DOHH2 (cell line): ENCODE measurements at regions not wholly inside any gene's neighbourhood (a gene's known extent, or its start where the extent isn't known, plus 50 kb on each side); places are given as distances from the start of the nearest gene placed in this dataset.

Source experiments
- EZH2phosphoT487 ChIP-seq: fragments of 200-600 bp; sonication (generic); IDR thresholded peaks from 2 replicates; pipeline ENCODE4 v1.6.1; 2017; ENCODE audit warnings: borderline replicate concordance, mild to moderate bottlenecking, antibody characterized with exemption, low read length, moderate library complexity, mixed read lengths
- TF ChIP-seq, protein P1 (sequence below): fragments of 200-600 bp; sonication (generic); IDR thresholded peaks from one replicate; pipeline ENCODE4 v1.5.1; 2014; ENCODE audit warnings: antibody characterized with exemption, mild to moderate bottlenecking, low read depth, low read length; ENCODE audit not compliant: poor library complexity, severe bottlenecking

DNA sequence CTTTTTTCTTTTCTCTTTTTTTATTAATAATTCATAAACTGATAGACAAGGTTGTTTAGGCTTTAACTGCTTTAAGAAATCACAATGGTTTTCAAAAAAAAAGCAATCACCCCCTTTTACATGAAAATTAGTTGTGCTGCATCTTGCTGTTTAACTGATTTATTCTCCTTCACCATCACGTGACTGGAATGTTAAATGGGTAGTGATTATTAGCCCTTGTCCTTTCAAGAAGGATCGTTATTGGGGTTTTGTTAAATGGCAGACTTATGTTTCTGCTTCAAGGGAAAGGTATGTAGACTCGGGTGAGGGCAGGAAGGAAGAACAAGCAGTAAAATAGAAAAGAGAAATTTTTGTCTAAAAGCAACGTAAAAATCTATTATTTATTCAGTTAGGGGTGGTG, 175.6 kb upstream of the TLE4 start:
- TF ChIP-seq, protein P1, sequence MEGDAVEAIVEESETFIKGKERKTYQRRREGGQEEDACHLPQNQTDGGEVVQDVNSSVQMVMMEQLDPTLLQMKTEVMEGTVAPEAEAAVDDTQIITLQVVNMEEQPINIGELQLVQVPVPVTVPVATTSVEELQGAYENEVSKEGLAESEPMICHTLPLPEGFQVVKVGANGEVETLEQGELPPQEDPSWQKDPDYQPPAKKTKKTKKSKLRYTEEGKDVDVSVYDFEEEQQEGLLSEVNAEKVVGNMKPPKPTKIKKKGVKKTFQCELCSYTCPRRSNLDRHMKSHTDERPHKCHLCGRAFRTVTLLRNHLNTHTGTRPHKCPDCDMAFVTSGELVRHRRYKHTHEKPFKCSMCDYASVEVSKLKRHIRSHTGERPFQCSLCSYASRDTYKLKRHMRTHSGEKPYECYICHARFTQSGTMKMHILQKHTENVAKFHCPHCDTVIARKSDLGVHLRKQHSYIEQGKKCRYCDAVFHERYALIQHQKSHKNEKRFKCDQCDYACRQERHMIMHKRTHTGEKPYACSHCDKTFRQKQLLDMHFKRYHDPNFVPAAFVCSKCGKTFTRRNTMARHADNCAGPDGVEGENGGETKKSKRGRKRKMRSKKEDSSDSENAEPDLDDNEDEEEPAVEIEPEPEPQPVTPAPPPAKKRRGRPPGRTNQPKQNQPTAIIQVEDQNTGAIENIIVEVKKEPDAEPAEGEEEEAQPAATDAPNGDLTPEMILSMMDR: no peak
- TF ChIP-seq EZH2phosphoT487: no peak
